ENCODE measurements at regions not wholly inside any gene's neighbourhood (a gene's known extent, or its start where the extent isn't known, plus 50 kb on each side); places are given as distances from the start of the nearest gene placed in this dataset.

- no peak for DNase-seq
- Histone ChIP-seq H3K4me3 (ENCODE audit: low read depth, low read length) (no peak overlapping the region), H3K36me3 (no peaks in the 10 kb centered on the region), H3K27me3 (ENCODE audit: insufficient read depth, low read depth, severe bottlenecking) (no peaks in the 10 kb centered on the region), H3K27ac (no peak overlapping the region), H3K9me3 (ENCODE audit: severe bottlenecking) (no peaks in the 10 kb centered on the region)
- no peak for TF ChIP-seq CTCF (IDR thresholded peaks at IDR 0.05; ENCODE audit: low read depth, low read length)
Observed at GRCh38 chr15:62858343-62858742, 184.2 kb upstream of the TPM1 start.

GRCh38 chr15:62862717-62863116 lies 179.8 kb upstream of the TPM1 start:
- Histone ChIP-seq H3K27me3 (ENCODE audit: insufficient read depth, low read depth, severe bottlenecking) (no peaks in the 10 kb centered on the region), H3K9me3 (ENCODE audit: severe bottlenecking) (no peaks in the 10 kb centered on the region), H3K36me3 (no peaks in the 10 kb centered on the region), H3K27ac (no peak overlapping the region), H3K4me3 (ENCODE audit: low read depth, low read length) (no peak overlapping the region)
- no peak for DNase-seq
- TF ChIP-seq CTCF (IDR thresholded peaks at IDR 0.05; ENCODE audit: low read depth, low read length) = no peak

- Histone ChIP-seq H3K27me3 (ENCODE audit: insufficient read depth, low read depth, severe bottlenecking) (no peaks in the 10 kb centered on the region), H3K36me3 (no peaks in the 10 kb centered on the region), H3K4me3 (ENCODE audit: low read depth, low read length) (no peak overlapping the region), H3K27ac (no peak overlapping the region), H3K9me3 (ENCODE audit: severe bottlenecking) (no peaks in the 10 kb centered on the region)
- no peak for TF ChIP-seq CTCF (IDR thresholded peaks at IDR 0.05; ENCODE audit: low read depth, low read length)
- no peak for DNase-seq
Observed at GRCh38 chr15:62866366-62866765, 176.2 kb upstream of the TPM1 start.

GRCh38 chr15:62867844-62868243 lies 174.7 kb upstream of the TPM1 start:
- TF ChIP-seq CTCF (IDR thresholded peaks at IDR 0.05; ENCODE audit: low read depth, low read length) = no peak
- DNase-seq = no peak
- no peaks in the 10 kb centered on the region for H3K9me3 ChIP-seq (ENCODE audit: severe bottlenecking)
- no peak overlapping the region for H3K4me3 ChIP-seq (ENCODE audit: low read depth, low read length)
- no peaks in the 10 kb centered on the region for H3K27me3 ChIP-seq (ENCODE audit: insufficient read depth, low read depth, severe bottlenecking)
- no peak overlapping the region for H3K27ac ChIP-seq
- no peaks in the 10 kb centered on the region for H3K36me3 ChIP-seq

- no peak for DNase-seq
- Histone ChIP-seq H3K4me3 (ENCODE audit: low read depth, low read length) (no peak overlapping the region), H3K27me3 (ENCODE audit: insufficient read depth, low read depth, severe bottlenecking) (no peaks in the 10 kb centered on the region), H3K27ac (no peak overlapping the region), H3K36me3 (no peaks in the 10 kb centered on the region), H3K9me3 (ENCODE audit: severe bottlenecking) (no peaks in the 10 kb centered on the region)
- TF ChIP-seq CTCF (IDR thresholded peaks at IDR 0.05; ENCODE audit: low read depth, low read length) = no peak
Observed at GRCh38 chr15:62868507-62868906, 174.0 kb upstream of the TPM1 start.

GRCh38 chr15:62869116-62869515 lies 173.4 kb upstream of the TPM1 start:
- Histone ChIP-seq H3K9me3 (ENCODE audit: severe bottlenecking) (no peaks in the 10 kb centered on the region), H3K36me3 (no peaks in the 10 kb centered on the region), H3K27ac (no peak overlapping the region), H3K27me3 (ENCODE audit: insufficient read depth, low read depth, severe bottlenecking) (no peaks in the 10 kb centered on the region), H3K4me3 (ENCODE audit: low read depth, low read length) (no peak overlapping the region)
- no peak for TF ChIP-seq CTCF (IDR thresholded peaks at IDR 0.05; ENCODE audit: low read depth, low read length)
- DNase-seq = no peak

Measured in WERI-Rb-1 (cell line).